OCI-LY7 (cell line): ENCODE measurements at regions not wholly inside any gene's neighbourhood (a gene's known extent, or its start where the extent isn't known, plus 50 kb on each side); places are given as distances from the start of the nearest gene placed in this dataset.

Source experiments
- BruUV-seq: library from RNA; stranded (reverse); fragments of 400-500 nt; replicated peaks from 2 replicates; lab custom pipeline; 2021; lab: Mats Ljungman, UMichigan
- CTCF ChIA-PET: fragments of 300-600 bp; sonication (Branson Sonifier 250); formaldehyde crosslinking; loops from one replicate; lab custom pipeline; 2022; ENCODE audit warnings: antibody characterized with exemption; ENCODE audit not compliant: unreplicated experiment; lab: Charles Lee
- POLR2A ChIA-PET: fragments of 300-600 bp; sonication (Branson Sonifier 250); formaldehyde crosslinking; loops from one replicate; lab custom pipeline; 2022; ENCODE audit warnings: antibody characterized with exemption; lab: Charles Lee
- DNase-seq: peaks from one replicate; pipeline ENCODE4 v3.0.0-alpha.2; 2015; ENCODE audit warnings: low spot score
- H2AFZ ChIP-seq: fragments of 200-600 bp; sonication (generic), shearing (Covaris generic); 2 replicates; pipeline ENCODE4 v1.6.1; 2014; ENCODE audit warnings: mild to moderate bottlenecking, antibody characterized with exemption, low read length, moderate library complexity
- H3K27ac ChIP-seq: fragments of 200-600 bp; sonication (generic); 2 replicates; pipeline ENCODE4 v1.5.1; 2014; ENCODE audit warnings: mixed run types, low read depth, mild to moderate bottlenecking, moderate library complexity, low read length, inconsistent platforms; ENCODE audit not compliant: poor library complexity, severe bottlenecking
- H3K36me3 ChIP-seq: fragments of 200-600 bp; sonication (generic); 2 replicates; pipeline ENCODE4 v1.6.1; 2014; ENCODE audit warnings: mild to moderate bottlenecking, antibody characterized with exemption, low read length, moderate library complexity, mixed read lengths; ENCODE audit not compliant: insufficient read depth
- H3K4me1 ChIP-seq: fragments of 200-600 bp; sonication (generic); 2 replicates; pipeline ENCODE4 v1.5.1; 2014; ENCODE audit warnings: mild to moderate bottlenecking, low read length; ENCODE audit not compliant: insufficient read depth, poor library complexity, severe bottlenecking
- H3K4me2 ChIP-seq: fragments of 200-600 bp; sonication (generic); 2 replicates; pipeline ENCODE4 v1.6.1; 2014; ENCODE audit warnings: mild to moderate bottlenecking, low read length
- H3K4me3 ChIP-seq: fragments of 200-600 bp; sonication (generic); 2 replicates; pipeline ENCODE4 v1.5.1; 2014; ENCODE audit warnings: mild to moderate bottlenecking, low read depth, low read length; ENCODE audit not compliant: poor library complexity, severe bottlenecking
- H3K79me2 ChIP-seq: fragments of 200-600 bp; sonication (generic); 2 replicates; pipeline ENCODE4 v1.6.1; 2016; ENCODE audit warnings: low read depth, mild to moderate bottlenecking, low read length, moderate library complexity, mixed read lengths; ENCODE audit not compliant: insufficient read depth
- H3K9me2 ChIP-seq: fragments of 200-600 bp; sonication (generic); 2 replicates; pipeline ENCODE4 v1.6.1; 2016; ENCODE audit warnings: mild to moderate bottlenecking, low read length, mixed read lengths; ENCODE audit not compliant: insufficient read depth
- H3K9me3 ChIP-seq: fragments of 200-600 bp; sonication (generic); 2 replicates; pipeline ENCODE4 v1.6.1; 2014; ENCODE audit warnings: mild to moderate bottlenecking, mixed run types, low read length, mixed read lengths
- H4K20me1 ChIP-seq: fragments of 200-600 bp; sonication (generic); 2 replicates; pipeline ENCODE4 v1.6.1; 2014; ENCODE audit warnings: mild to moderate bottlenecking, antibody characterized with exemption, low read length, moderate library complexity, mixed read lengths; ENCODE audit not compliant: insufficient read depth
- EZH2phosphoT487 ChIP-seq: fragments of 200-600 bp; sonication (generic); IDR thresholded peaks from 2 replicates; pipeline ENCODE4 v1.6.1; 2018; ENCODE audit warnings: low read depth, borderline replicate concordance, mild to moderate bottlenecking, mixed run types, antibody characterized with exemption, low read length, moderate library complexity, mixed read lengths
- intact Hi-C: fragments of 100-400 bp; cut with micrococcal nuclease; formaldehyde crosslinking; loops from one replicate; pipeline ENCODE4 v1.10.0; 2022; ENCODE audit not compliant: unreplicated experiment
- TF ChIP-seq, protein P1 (sequence below): fragments of 200-600 bp; sonication (generic); conservative IDR thresholded peaks from 2 replicates; pipeline ENCODE4 v1.5.1; 2014; ENCODE audit warnings: mild to moderate bottlenecking, antibody characterized with exemption, low read length, moderate library complexity, mixed read lengths

DNA sequence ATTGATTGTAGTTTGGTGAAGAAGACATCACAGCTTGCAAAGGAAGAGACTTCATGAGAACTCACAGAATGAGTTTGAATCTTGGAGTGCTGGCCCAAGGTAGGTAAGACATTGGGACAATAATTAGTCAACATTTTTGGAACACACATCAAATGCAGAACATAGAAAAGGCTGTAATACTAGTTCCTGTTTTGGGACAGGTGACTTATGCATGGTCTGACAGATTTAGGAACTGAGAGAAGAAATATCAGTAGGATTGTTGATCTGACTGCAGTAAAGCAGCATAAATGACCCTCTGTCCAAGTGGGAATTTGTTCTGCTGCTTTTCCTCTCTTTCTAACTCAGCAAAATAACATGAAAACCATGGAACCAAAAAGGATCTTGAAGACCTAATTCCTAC lies 102.3 kb upstream of the MAP3K7 start:
- no peaks in the 10 kb centered on the region for H3K4me1 ChIP-seq
- no peak overlapping the region for H3K27ac ChIP-seq
- intact Hi-C loops = no loop called here
- H3K9me2 ChIP-seq = no peaks in the 10 kb centered on the region
- TF ChIP-seq, protein P1, sequence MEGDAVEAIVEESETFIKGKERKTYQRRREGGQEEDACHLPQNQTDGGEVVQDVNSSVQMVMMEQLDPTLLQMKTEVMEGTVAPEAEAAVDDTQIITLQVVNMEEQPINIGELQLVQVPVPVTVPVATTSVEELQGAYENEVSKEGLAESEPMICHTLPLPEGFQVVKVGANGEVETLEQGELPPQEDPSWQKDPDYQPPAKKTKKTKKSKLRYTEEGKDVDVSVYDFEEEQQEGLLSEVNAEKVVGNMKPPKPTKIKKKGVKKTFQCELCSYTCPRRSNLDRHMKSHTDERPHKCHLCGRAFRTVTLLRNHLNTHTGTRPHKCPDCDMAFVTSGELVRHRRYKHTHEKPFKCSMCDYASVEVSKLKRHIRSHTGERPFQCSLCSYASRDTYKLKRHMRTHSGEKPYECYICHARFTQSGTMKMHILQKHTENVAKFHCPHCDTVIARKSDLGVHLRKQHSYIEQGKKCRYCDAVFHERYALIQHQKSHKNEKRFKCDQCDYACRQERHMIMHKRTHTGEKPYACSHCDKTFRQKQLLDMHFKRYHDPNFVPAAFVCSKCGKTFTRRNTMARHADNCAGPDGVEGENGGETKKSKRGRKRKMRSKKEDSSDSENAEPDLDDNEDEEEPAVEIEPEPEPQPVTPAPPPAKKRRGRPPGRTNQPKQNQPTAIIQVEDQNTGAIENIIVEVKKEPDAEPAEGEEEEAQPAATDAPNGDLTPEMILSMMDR = no peak
- no TSS peak for BruUV-seq
- no peaks in the 10 kb centered on the region for H3K79me2 ChIP-seq
- no peak overlapping the region for H3K4me3 ChIP-seq
- ChIA-PET CTCF (no interaction called here), POLR2A (no interaction called here)
- H4K20me1 ChIP-seq = no peaks in the 10 kb centered on the region
- no peak for DNase-seq
- H2AFZ ChIP-seq = no peak overlapping the region
- H3K4me2 ChIP-seq = no peak overlapping the region
- no peaks in the 10 kb centered on the region for H3K9me3 ChIP-seq
- H3K36me3 ChIP-seq = no peaks in the 10 kb centered on the region

DNA sequence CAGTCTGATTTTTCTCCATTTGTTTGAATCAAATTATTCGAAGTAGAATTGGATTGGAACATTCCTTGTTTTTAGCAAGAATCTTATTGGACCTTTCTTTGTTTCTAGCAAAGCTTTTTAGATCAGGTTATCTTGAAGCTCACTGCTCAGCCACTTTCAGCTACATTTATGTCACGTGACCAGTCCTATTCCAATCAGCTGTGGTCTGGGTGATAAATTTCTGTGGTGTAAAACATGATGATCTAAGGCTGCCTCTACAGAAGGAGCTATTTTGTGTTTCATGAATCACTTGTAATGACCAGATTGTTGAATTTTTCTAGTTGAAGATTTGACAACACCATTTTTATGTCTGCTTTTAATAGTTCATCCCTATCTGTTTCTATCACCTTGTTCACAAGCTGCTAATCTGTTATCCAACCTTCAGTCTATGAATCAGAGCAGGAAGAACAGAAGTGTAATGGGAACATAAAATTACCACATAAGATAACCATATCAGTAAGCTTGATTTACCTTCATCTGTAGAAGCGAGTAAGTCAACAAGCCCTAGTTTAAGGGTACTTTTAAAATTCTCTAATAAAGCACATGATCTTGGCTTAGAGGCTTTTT lies 101.0 kb upstream of the MAP3K7 start:
- H3K9me3 ChIP-seq = no peaks in the 10 kb centered on the region
- no TSS peak for BruUV-seq
- TF ChIP-seq, protein P1 = no peak
- no peak for TF ChIP-seq EZH2phosphoT487

DNA sequence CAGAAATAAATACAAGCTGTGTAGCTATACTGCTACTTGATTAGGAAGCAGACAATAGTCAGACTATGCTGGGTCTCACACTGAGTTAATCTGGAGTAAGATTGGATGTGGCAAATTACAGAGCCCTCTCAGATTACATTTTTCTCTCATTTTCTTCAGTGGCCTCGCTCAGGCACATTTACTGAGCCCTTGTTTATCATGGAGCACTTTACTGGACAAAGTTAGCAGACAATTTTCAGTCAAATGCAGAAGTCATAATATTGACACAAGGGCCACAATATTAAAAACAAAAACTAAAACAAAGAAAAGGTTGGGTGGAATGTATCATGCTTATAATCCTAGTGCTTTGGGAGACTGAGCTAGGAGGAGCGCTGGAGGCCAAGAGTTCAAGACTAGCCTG lies 95.0 kb upstream of the MAP3K7 start:
- Histone ChIP-seq H4K20me1 (no peaks in the 10 kb centered on the region), H3K9me3 (no peaks in the 10 kb centered on the region), H3K36me3 (no peaks in the 10 kb centered on the region), H3K27ac (no peak overlapping the region), H3K4me2 (no peak overlapping the region), H3K4me1 (no peaks in the 10 kb centered on the region), H3K4me3 (no peak overlapping the region), H3K79me2 (no peaks in the 10 kb centered on the region), H2AFZ (no peak overlapping the region), H3K9me2 (no peaks in the 10 kb centered on the region)
- TF ChIP-seq EZH2phosphoT487 = no peak
- TF ChIP-seq, protein P1 = no peak
- ChIA-PET POLR2A (no interaction called here), CTCF (no interaction called here)
- no peak for DNase-seq
- intact Hi-C loops = no loop called here
- no TSS peak for BruUV-seq

More for the DNA sequence above, 101.0 kb upstream of the MAP3K7 start:
- no peak overlapping the region for H2AFZ ChIP-seq
- no peaks in the 10 kb centered on the region for H3K79me2 ChIP-seq
- DNase-seq = no peak
- CTCF ChIA-PET = no interaction called here
- H3K9me2 ChIP-seq = no peaks in the 10 kb centered on the region
- POLR2A ChIA-PET = no interaction called here
- H3K4me1 ChIP-seq = no peaks in the 10 kb centered on the region
- no peak overlapping the region for H3K4me3 ChIP-seq
- H4K20me1 ChIP-seq = no peaks in the 10 kb centered on the region
- no peak overlapping the region for H3K4me2 ChIP-seq
- H3K27ac ChIP-seq = no peak overlapping the region
- no peaks in the 10 kb centered on the region for H3K36me3 ChIP-seq
- intact Hi-C loops = no loop called here
